Mucosa of rectum (tissue), 2 donors: ENCODE measurements at regions not wholly inside any gene's neighbourhood (a gene's known extent, or its start where the extent isn't known, plus 50 kb on each side); places are given as distances from the start of the nearest gene placed in this dataset.
"Not testable (repeated sequence)": the region's sequence is repeated elsewhere in the genome, so short reads cannot be mapped to it uniquely, and the experiment has no call there.

Source experiments
- H3K27ac ChIP-seq, 2 donors: one replicate each; pipeline ENCODE4 v1.7.0; 2013; ENCODE audit warnings: inconsistent platforms in 2 of 2, low read depth in 2 of 2, low read length in 2 of 2
- H3K27me3 ChIP-seq, 2 donors: one replicate each; pipeline ENCODE4 v1.7.0; 2013; ENCODE audit warnings: low read length in 2 of 2; ENCODE audit not compliant: control insufficient read depth in 2 of 2, insufficient read depth in 2 of 2
- H3K36me3 ChIP-seq, 2 donors: one replicate each; pipeline ENCODE4 v1.7.0; 2013; ENCODE audit warnings: low read length in 2 of 2; ENCODE audit not compliant: control insufficient read depth in 2 of 2, insufficient read depth in 2 of 2
- H3K4me1 ChIP-seq, 2 donors: one replicate each; pipeline ENCODE4 v1.7.0; 2013; ENCODE audit warnings: low read length in 2 of 2, mild to moderate bottlenecking in 1 of 2; ENCODE audit not compliant: control insufficient read depth in 2 of 2, insufficient read depth in 2 of 2
- H3K4me3 ChIP-seq, 2 donors: one replicate each; pipeline ENCODE4 v1.7.0; 2013; ENCODE audit warnings: low read length in 2 of 2
- H3K9ac ChIP-seq, 2 donors: one replicate each; pipeline ENCODE4 v1.7.0; 2013; ENCODE audit warnings: low read length in 2 of 2, low read depth in 1 of 2, mild to moderate bottlenecking in 1 of 2
- H3K9me3 ChIP-seq, 2 donors: one replicate each; pipeline ENCODE4 v1.7.0; 2013; ENCODE audit warnings: low read length in 2 of 2; ENCODE audit not compliant: control insufficient read depth in 2 of 2
- donor health status: healthy.
- donor health status: Normal muscosa, but diverticular disease.

DNA sequence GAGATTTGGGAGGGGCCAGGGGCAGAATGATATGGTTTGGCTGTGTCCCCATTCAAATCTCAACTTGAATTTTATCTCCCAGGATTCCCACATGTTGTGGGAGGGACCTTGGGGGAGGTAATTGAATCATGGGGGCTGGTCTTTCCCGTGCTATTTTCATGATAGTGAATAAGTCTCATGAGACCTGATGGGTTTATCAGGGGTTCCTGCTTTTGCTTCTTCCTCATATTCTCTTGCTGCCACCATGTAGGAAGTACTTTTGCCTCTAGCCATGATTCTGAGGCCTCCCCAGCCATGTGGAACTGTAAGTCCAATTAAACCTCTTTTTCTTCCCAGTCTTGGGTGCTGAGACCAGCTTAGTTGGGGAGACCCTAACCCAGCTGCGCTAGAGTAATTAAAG lies 462.9 kb downstream of the REEP3 start:
- not testable (repeated sequence) for H3K4me3 ChIP-seq, H3K27me3 ChIP-seq, H3K4me1 ChIP-seq, H3K36me3 ChIP-seq, H3K9ac ChIP-seq, H3K27ac ChIP-seq, H3K9me3 ChIP-seq

DNA sequence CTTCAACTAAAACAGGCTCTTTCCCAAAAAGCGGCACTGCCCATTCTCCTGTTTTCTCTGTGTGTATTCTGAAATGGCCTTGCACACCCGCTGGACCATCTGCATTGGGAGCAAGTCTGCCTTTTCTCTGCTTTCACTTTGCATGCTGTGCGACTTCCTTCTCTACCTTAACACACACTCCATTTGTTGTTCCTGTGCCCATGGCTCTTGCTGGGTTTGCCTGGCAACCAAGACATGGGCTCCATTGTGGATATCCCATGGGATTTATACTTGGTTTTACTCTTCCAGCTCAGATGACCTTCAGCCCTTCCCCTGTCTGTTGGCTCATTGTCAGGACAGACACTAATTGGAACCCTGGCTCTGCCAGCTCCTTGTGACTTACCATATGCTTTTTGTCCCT lies 465.3 kb downstream of the REEP3 start:
- H3K36me3 ChIP-seq = no peaks in the 10 kb centered on the region
- H3K9me3 ChIP-seq = no peaks in the 10 kb centered on the region
- H3K4me3 ChIP-seq = no peak overlapping the region
- H3K9ac ChIP-seq = no peak overlapping the region
- no peaks in the 10 kb centered on the region for H3K4me1 ChIP-seq
- no peaks in the 10 kb centered on the region for H3K27me3 ChIP-seq
- no peak overlapping the region for H3K27ac ChIP-seq

DNA sequence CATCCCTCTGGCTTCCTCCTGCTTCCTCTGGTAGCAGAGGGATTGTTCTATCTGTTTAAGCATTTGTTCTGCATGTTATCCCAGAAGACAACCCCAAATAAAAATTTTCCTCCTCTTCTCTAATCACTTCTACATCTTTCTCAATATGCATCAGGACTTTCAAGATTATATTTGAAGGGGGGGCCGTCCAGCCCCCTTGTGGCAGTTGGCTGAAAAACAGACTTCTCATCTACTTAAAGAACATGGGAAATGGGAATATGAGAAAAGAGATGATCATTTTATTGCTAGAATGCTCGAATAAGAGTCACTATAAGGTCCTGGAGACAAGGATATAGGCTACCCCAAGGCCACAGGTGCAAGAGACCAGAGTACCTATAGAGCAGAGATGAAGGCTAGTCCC lies 466.0 kb downstream of the REEP3 start:
- Histone ChIP-seq H3K27me3 (no peaks in the 10 kb centered on the region), H3K9me3 (no peaks in the 10 kb centered on the region), H3K36me3 (no peaks in the 10 kb centered on the region), H3K27ac (no peak overlapping the region), H3K4me1 (no peaks in the 10 kb centered on the region), H3K9ac (no peak overlapping the region), H3K4me3 (no peak overlapping the region)

DNA sequence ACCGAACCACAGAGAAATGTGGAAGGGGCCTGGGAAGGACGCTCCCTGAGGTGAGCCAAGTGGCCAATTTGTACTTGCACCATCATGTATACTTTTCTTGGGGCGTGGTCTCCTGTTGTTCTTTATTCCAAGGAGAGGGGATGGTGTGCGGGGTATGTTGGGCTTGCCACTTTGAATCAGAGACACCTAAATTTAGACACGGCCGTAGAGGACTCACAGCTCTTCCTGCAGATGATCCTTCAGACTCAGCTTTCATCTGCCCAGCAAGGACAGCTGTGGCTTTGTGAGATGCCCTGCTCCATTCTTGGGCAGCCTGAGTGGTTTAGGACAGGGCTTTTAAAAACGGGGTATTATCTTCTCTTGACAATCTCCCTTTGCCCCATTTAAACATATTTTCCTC lies 473.2 kb downstream of the REEP3 start:
- H3K9ac ChIP-seq = no peak overlapping the region
- no peaks in the 10 kb centered on the region for H3K9me3 ChIP-seq
- H3K4me3 ChIP-seq = no peak overlapping the region
- no peaks in the 10 kb centered on the region for H3K4me1 ChIP-seq
- H3K36me3 ChIP-seq = no peaks in the 10 kb centered on the region
- H3K27me3 ChIP-seq = no peaks in the 10 kb centered on the region
- no peak overlapping the region for H3K27ac ChIP-seq

DNA sequence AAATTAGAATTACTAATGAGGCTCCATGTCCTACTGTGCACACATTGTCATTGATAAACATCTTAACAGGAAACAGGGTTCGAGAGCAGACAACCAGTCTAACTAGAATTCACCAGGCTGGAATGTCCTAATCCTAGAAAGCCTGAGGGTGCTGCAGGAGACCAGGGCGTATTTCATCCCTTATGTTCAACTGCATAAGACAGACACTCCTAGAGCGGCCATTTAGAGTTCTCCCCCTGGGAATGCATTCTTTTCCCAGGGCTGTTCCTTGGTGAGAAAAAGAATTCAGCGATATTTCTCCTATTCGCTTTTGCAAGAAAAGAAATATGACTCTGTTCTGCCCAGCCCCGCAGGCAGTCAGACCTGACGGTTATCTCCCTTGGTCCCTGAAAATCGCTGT lies 486.0 kb downstream of the REEP3 start:
- H3K27me3 ChIP-seq = no peaks in the 10 kb centered on the region
- no peak overlapping the region for H3K9ac ChIP-seq
- no peaks in the 10 kb centered on the region for H3K4me1 ChIP-seq
- H3K36me3 ChIP-seq = no peaks in the 10 kb centered on the region
- H3K9me3 ChIP-seq = no peaks in the 10 kb centered on the region
- H3K4me3 ChIP-seq = no peak overlapping the region
- no peak overlapping the region for H3K27ac ChIP-seq

DNA sequence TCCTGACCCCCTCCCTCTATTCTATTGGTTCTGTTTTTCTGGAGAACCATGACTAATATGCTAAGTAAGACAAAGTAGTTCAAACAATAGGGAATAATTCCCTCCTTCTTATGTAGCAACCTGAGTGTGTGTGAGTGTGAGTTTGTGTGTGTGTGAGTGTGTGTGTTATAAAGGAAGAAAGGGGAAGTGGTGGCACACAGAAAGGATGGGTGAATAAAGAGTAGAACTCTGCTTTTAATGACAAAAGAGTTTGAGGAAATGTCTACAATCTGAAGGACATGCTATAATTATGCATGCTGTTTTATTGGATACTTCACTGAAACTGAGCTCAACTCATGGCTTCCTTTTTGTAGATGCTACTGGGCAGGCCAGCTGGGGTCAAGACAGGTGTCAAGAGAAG lies 489.5 kb downstream of the REEP3 start:
- no peak overlapping the region for H3K9ac ChIP-seq
- no peak overlapping the region for H3K4me3 ChIP-seq
- H3K4me1 ChIP-seq = no peaks in the 10 kb centered on the region
- H3K36me3 ChIP-seq = no peaks in the 10 kb centered on the region
- H3K27ac ChIP-seq = no peak overlapping the region
- no peaks in the 10 kb centered on the region for H3K9me3 ChIP-seq
- H3K27me3 ChIP-seq = no peaks in the 10 kb centered on the region

DNA sequence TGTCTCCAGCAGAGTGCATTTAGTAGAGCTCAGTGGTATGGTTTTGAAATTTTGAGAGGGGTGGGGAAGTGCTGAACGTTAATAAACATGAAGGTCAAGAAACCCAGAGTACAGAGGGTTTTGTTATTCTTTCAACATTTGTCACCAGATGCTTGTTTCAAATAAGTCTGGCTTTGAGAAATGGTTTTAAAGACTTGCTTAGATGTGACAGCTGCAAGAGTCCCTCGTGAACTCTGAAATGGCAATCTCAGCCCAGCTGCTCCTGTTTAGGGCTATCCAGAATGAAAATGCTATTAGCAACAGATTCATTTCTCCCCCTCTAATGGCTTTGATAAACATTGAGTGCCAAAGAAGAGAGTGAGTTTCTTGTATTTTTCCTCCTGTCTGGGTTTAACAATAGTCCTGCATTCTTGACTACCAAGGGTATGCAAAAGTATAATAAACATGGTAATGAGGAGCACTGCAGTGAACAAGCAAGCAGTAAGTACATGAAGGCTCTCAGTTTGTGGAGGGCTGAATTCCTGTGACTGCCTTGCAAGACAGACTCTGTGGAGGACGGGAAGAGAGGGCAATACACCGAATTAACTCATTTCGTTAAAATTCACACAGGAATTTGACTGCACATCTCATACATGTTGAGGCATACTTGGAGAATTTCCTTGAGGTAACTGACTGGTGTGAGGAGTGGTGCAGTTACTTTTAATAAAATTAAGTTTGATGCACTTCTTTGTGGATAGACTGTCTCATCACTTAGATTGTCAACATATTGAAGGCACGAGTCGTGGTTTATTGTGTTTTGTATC lies 490.9 kb downstream of the REEP3 start:
- H3K4me3 ChIP-seq = no peak overlapping the region
- H3K9me3 ChIP-seq = no peaks in the 10 kb centered on the region
- no peaks in the 10 kb centered on the region for H3K36me3 ChIP-seq
- no peak overlapping the region for H3K9ac ChIP-seq
- no peaks in the 10 kb centered on the region for H3K27me3 ChIP-seq
- H3K4me1 ChIP-seq = no peaks in the 10 kb centered on the region
- no peak overlapping the region for H3K27ac ChIP-seq

DNA sequence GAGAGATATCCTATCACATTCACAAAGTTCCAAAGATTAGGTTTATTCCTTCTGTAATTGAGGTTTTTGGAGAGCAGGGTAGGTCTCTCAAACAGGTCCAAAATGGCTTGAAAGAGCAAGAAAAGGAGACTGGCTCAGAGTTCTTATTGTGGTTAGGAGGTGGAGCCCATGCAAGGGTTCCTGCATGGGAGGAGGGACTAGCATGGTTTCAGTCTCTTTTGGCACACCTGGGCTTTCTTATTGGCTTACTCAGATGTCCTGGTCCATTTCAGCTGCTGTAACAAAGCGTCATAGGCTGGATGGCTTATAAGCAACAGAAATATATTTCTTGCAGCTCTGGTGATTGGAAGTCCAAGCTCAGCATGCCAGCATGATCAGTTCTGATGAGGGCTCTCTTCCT lies 493.1 kb downstream of the REEP3 start:
- Histone ChIP-seq H3K9me3 (no peaks in the 10 kb centered on the region), H3K27me3 (no peaks in the 10 kb centered on the region), H3K9ac (no peak overlapping the region), H3K27ac (no peak overlapping the region), H3K4me3 (no peak overlapping the region), H3K36me3 (no peaks in the 10 kb centered on the region), H3K4me1 (no peaks in the 10 kb centered on the region)

DNA sequence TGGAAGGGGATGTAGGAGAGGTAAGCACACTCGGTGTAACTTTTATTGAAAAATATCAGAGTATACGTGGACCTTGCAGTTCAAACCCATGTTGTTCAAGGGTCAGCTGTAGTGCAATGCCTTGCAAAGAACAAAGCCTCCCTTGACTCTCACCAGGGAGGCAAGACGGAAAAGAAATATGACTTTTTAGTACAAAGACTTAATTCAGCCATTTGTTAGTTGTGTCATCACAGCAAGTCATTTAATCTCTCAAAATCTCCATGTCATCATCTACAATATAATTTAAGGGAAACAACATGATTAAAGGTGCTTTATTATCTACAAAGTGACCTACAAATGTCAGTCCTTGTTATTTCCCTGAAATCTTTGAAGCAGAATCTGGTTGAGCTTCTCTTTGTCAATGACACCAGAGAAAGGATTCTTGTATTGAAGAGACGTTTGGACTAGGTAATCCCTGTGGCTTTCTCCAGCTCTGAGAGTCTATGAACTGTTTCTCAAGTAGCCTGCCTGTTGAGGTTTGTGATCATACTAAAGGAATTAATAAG lies 502.8 kb downstream of the REEP3 start:
- Histone ChIP-seq H3K4me3 (no peak overlapping the region), H3K4me1 (no peaks in the 10 kb centered on the region), H3K27me3 (no peaks in the 10 kb centered on the region), H3K27ac (no peak overlapping the region), H3K9ac (no peak overlapping the region), H3K9me3 (no peaks in the 10 kb centered on the region), H3K36me3 (no peaks in the 10 kb centered on the region)

DNA sequence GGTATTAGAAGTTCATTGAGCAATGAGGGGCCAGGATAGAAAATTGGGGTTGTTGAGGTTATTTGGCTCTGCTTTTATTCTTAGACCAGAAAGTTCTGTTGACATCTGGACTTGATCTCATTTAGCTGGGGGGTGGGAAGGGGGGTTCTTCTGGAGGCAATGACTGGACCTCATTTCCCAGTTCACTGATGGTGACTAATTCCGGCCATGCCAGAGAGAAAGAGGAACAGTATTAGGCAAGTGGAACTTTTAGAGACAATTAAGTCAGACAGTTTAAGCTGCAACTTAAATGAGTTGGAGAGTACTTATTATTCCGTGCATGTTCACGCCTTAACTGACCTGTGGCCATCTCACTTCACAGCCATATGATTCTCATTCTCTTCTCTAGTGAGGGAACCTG lies 512.5 kb downstream of the REEP3 start:
- no peak overlapping the region for H3K9ac ChIP-seq
- no peak overlapping the region for H3K4me3 ChIP-seq
- no peak overlapping the region for H3K27ac ChIP-seq
- peaks cover 2 to 4% of the 10 kb centered on the region in 2 donors for H3K4me1 ChIP-seq
- H3K27me3 ChIP-seq = no peaks in the 10 kb centered on the region
- no peaks in the 10 kb centered on the region for H3K36me3 ChIP-seq
- H3K9me3 ChIP-seq = no peaks in the 10 kb centered on the region
